ENCODE measurements at regions not wholly inside any gene's neighbourhood (a gene's known extent, or its start where the extent isn't known, plus 50 kb on each side); places are given as distances from the start of the nearest gene placed in this dataset.

- ATAC-seq (no peak), DNase-seq (no peak)
- Histone ChIP-seq H3K4me3 (no peak overlapping the region), H3K27ac (no peak overlapping the region), H3K27me3 (no peaks in the 10 kb centered on the region), H3K4me1 (peaks cover 6% of the 10 kb centered on the region), H3K9me3 (no peaks in the 10 kb centered on the region), H3K36me3 (replicated peaks in 1 of 2; ENCODE audit: insufficient read depth in 1 of 2, low read depth in 2 of 2) (no peaks in the 10 kb centered on the region)
- 68 to 69% methylated on average over 6 of the region's 6 CpGs for WGBS, 2 donors
- intact Hi-C loops (cut with DNase I): no loop called here
- TF ChIP-seq CTCF (IDR thresholded peaks at IDR 0.05) (no peak), POLR2A (IDR thresholded peaks at IDR 0.05) (no peak)
These were observed 103.5 kb upstream of the CTAGE1 start for GRCh38 chr18:22521026-22521707.

DNA sequence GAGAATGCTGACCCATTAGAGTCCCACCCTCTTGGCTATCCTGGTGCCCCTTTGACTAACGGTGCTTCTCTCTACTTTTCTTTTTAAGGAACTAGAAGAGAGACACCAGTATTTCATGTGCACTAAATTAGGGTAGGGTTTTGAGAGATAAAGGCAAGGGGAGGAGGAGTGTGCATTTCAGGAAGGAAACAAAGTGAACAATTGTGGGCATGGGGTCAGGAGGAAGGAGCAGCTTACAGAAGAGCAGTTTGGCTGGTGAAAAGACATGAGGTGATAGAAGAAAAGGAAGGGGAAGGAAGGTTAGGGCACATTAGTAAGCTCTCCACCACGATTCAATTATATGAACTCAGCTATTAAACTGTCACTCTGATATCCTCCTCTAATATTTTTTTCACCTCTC is 105.8 kb upstream of the CTAGE1 start:
- DNase-seq (no peak), ATAC-seq (no peak)
- WGBS, 2 donors: 53 to 62% methylated on average over 2 of the region's 2 CpGs
- intact Hi-C loops (cut with DNase I): no loop called here
- TF ChIP-seq CTCF (IDR thresholded peaks at IDR 0.05): no peak
- no peak for TF ChIP-seq POLR2A (IDR thresholded peaks at IDR 0.05)
- no peaks in the 10 kb centered on the region for H3K9me3 ChIP-seq
- no peak overlapping the region for H3K27ac ChIP-seq
- no peaks in the 10 kb centered on the region for H3K27me3 ChIP-seq
- no peak overlapping the region for H3K4me3 ChIP-seq
- H3K36me3 ChIP-seq (replicated peaks in 1 of 2; ENCODE audit: insufficient read depth in 1 of 2, low read depth in 2 of 2): no peaks in the 10 kb centered on the region
- H3K4me1 ChIP-seq: no peaks in the 10 kb centered on the region

DNA sequence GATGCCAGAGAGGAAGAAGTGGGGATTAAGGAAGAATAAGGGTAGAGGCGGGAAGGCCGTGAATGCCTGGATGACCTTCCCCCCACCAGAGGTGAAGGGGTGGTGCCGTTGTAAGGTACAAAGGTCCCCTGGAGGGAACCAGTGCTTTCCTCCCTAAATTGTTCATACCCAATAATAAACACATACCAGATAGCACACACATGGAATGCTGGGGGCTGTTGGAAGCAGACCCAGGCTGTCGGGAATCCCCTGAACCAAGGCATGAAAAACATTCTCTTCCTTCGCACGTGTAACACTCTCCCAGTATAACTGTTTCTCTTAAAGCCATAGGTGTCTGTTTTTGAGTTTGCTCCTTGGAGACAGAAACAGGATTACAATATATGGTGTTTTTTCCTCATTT is 107.1 kb upstream of the CTAGE1 start:
- DNase-seq (no peak), ATAC-seq (no peak)
- intact Hi-C loops (cut with DNase I): no loop called here
- H3K4me1 ChIP-seq: no peaks in the 10 kb centered on the region
- H3K36me3 ChIP-seq (replicated peaks in 1 of 2; ENCODE audit: insufficient read depth in 1 of 2, low read depth in 2 of 2): no peaks in the 10 kb centered on the region
- 41 to 45% methylated on average over 6 of the region's 6 CpGs for WGBS, 2 donors
- H3K27ac ChIP-seq: no peak overlapping the region
- no peaks in the 10 kb centered on the region for H3K27me3 ChIP-seq
- TF ChIP-seq POLR2A (IDR thresholded peaks at IDR 0.05) (no peak), CTCF (IDR thresholded peaks at IDR 0.05) (no peak)
- H3K4me3 ChIP-seq: no peak overlapping the region
- no peaks in the 10 kb centered on the region for H3K9me3 ChIP-seq

DNA sequence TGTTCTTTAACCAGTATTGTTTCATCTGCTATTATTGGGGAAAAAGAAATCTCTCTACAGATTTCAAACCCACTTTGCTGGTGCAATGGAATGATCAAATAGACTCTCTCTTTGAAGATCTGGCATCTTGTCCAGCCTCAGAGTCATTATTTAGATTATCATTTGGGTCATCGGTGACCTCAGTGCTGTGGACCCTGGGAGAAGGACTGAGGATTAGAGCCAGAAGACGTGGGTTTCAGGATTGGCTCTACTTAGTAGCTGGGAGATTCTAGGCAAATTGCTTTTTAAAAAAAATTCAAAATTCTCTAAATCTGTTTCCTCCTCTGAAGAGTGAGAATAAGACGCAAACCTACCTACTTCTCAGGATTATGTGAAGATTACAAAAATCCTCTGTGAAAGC is 107.6 kb upstream of the CTAGE1 start:
- Histone ChIP-seq H3K27me3 (no peaks in the 10 kb centered on the region), H3K27ac (no peak overlapping the region), H3K9me3 (no peaks in the 10 kb centered on the region), H3K4me3 (no peak overlapping the region), H3K36me3 (replicated peaks in 1 of 2; ENCODE audit: insufficient read depth in 1 of 2, low read depth in 2 of 2) (no peaks in the 10 kb centered on the region), H3K4me1 (no peaks in the 10 kb centered on the region)
- 87 to 89% methylated on average over 3 of the region's 3 CpGs for WGBS, 2 donors
- TF ChIP-seq CTCF (IDR thresholded peaks at IDR 0.05): no peak
- TF ChIP-seq POLR2A (IDR thresholded peaks at IDR 0.05): no peak
- intact Hi-C loops (cut with DNase I): no loop called here
- ATAC-seq (no peak), DNase-seq (no peak)

- intact Hi-C loops (cut with DNase I): no loop called here
- WGBS, 2 donors: 90% methylated on average over 3 of the region's 3 CpGs
- no peak for ATAC-seq
These were observed 108.2 kb upstream of the CTAGE1 start for GRCh38 chr18:22525883-22526282.

More at GRCh38 chr18:22525883-22526282, 108.2 kb upstream of the CTAGE1 start:
- no peaks in the 10 kb centered on the region for H3K4me1 ChIP-seq
- H3K9me3 ChIP-seq: no peaks in the 10 kb centered on the region
- DNase-seq: no peak
- H3K27me3 ChIP-seq: no peaks in the 10 kb centered on the region
- no peak overlapping the region for H3K27ac ChIP-seq
- no peak overlapping the region for H3K4me3 ChIP-seq
- no peaks in the 10 kb centered on the region for H3K36me3 ChIP-seq (replicated peaks in 1 of 2; ENCODE audit: insufficient read depth in 1 of 2, low read depth in 2 of 2)
- TF ChIP-seq CTCF (IDR thresholded peaks at IDR 0.05) (no peak), POLR2A (IDR thresholded peaks at IDR 0.05) (no peak)

Measured in body of pancreas (tissue), 4 donors.